ENCODE measurements at regions not wholly inside any gene's neighbourhood (a gene's known extent, or its start where the extent isn't known, plus 50 kb on each side); places are given as distances from the start of the nearest gene placed in this dataset.

GRCh38 chr14:34275530-34275929, 186.5 kb downstream of the SPTSSA start:
- TF ChIP-seq, protein P1, sequence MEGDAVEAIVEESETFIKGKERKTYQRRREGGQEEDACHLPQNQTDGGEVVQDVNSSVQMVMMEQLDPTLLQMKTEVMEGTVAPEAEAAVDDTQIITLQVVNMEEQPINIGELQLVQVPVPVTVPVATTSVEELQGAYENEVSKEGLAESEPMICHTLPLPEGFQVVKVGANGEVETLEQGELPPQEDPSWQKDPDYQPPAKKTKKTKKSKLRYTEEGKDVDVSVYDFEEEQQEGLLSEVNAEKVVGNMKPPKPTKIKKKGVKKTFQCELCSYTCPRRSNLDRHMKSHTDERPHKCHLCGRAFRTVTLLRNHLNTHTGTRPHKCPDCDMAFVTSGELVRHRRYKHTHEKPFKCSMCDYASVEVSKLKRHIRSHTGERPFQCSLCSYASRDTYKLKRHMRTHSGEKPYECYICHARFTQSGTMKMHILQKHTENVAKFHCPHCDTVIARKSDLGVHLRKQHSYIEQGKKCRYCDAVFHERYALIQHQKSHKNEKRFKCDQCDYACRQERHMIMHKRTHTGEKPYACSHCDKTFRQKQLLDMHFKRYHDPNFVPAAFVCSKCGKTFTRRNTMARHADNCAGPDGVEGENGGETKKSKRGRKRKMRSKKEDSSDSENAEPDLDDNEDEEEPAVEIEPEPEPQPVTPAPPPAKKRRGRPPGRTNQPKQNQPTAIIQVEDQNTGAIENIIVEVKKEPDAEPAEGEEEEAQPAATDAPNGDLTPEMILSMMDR (IDR thresholded peaks at IDR 0.05; ENCODE audit: low read depth, low read length, poor library complexity, severe bottlenecking) = no peak
- TF ChIP-seq EZH2phosphoT487 (IDR thresholded peaks at IDR 0.05; ENCODE audit: borderline replicate concordance, low read length) = no peak
